K562 (cell line): ENCODE measurements at regions not wholly inside any gene's neighbourhood (a gene's known extent, or its start where the extent isn't known, plus 50 kb on each side); places are given as distances from the start of the nearest gene placed in this dataset.

Experiments
- MAZ ChIP-seq, 2 experiments: fragments of 450-650 bp in 1 of 2; sonication (generic) in 1 of 2; formaldehyde crosslinking; IDR thresholded peaks in 1 of 2; conservative IDR thresholded peaks in 1 of 2; 2 replicates each; pipeline versions ENCODE4 v1.4.0 to v1.5.0; 2020; ENCODE audit warnings: mild to moderate bottlenecking in 1 of 2, missing genetic modification reagents in 1 of 2
- NR2C2 ChIP-seq, 2 experiments: fragments of 200-800 bp in 1 of 2; sonication (Bioruptor generic) in 1 of 2; sonication (generic) in 1 of 2; formaldehyde crosslinking in 1 of 2; IDR thresholded peaks; 2 replicates each; pipeline versions ENCODE4 v1.6.1 to v1.8.0; 2016 to 2022; ENCODE audit warnings: mild to moderate bottlenecking in 1 of 2, missing compliant biosample characterization in 1 of 2, missing genetic modification characterization in 1 of 2, missing genetic modification reagents in 1 of 2
- POLR2B ChIP-seq: fragments of 450-650 bp; IDR thresholded peaks from 2 replicates; pipeline ENCODE4 v1.6.1; 2018; ENCODE audit warnings: low read depth; ENCODE audit not compliant: partially characterized antibody
- RAD21 ChIP-seq, 2 experiments: fragments of 250-450 bp in 1 of 2; fragments of 450-650 bp in 1 of 2; sonication (Bioruptor Pico) in 1 of 2; formaldehyde crosslinking in 1 of 2; IDR thresholded peaks in 1 of 2; conservative IDR thresholded peaks in 1 of 2; 2 replicates each; pipeline versions ENCODE4 v1.4.0 to v1.8.0; 2020 to 2022; ENCODE audit warnings: mild to moderate bottlenecking in 2 of 2, moderate library complexity in 1 of 2
- TF ChIP-seq, protein P1 (sequence below): fragments of 200-600 bp; sonication (generic); IDR thresholded peaks from one replicate; pipeline ENCODE4 v1.6.1; 2012; ENCODE audit warnings: mild to moderate bottlenecking, low read depth, low read length, inconsistent platforms
- TF ChIP-seq, protein P2 (sequence below), 2 experiments: fragments of 200-800 bp in 1 of 2; sonication (Bioruptor generic) in 1 of 2; sonication (generic) in 1 of 2; formaldehyde crosslinking in 1 of 2; IDR thresholded peaks in 1 of 2; conservative IDR thresholded peaks in 1 of 2; 2 replicates each; pipeline versions ENCODE4 v1.5.0 to v1.6.1; 2016 to 2020; ENCODE audit warnings: missing compliant biosample characterization in 1 of 2, missing genetic modification characterization in 1 of 2, missing genetic modification reagents in 1 of 2
- TF ChIP-seq, protein P3 (sequence below): sonication (generic); IDR thresholded peaks from 2 replicates; pipeline ENCODE4 v1.6.1; 2016
- TF ChIP-seq, protein P4 (sequence below): fragments of 200-800 bp; sonication (Bioruptor generic); IDR thresholded peaks from 2 replicates; pipeline ENCODE4 v1.6.1; 2017; ENCODE audit warnings: missing genetic modification characterization, missing compliant biosample characterization

DNA sequence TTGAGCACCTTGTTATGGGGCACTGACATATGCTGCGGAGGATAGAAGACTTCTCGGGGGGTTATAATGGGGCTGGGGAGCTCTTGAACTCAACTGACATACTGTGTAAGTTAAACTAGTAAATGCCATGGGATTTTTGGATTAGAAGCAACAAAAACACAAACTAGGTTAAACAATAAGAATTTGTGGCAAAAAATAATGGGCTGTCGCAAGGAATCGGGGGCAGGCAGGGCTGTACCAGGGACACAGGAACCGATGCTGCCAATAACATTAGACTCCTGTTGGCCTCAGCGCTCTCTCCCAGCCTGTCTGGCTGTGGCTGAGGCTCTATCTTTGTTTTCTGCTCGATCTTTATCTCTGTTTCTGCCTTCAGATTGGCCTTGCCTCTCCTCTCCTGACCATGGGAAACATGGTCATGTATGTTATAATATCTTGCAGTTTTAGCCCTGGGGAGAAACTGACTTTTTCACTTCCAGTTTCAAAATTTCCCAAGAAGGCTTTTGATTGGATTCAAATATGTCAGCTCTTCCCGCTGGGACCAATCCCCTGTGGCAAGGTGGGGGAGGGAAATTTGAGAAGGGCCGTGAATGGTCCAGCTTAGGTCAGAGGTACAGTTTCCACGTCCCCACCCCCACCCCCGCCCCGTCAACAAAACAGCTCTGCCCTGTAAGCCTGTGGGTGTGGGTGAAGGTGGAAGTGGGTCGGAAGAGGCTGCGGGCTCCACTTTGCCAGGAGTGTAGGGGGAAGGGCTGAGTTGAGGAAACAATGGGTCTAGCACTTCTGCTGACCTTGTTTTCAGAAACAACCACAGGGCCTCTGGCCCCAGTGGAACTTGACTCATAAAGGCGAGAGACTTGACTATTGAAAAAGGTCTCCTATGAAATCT, 161.1 kb upstream of the TBL1XR1 start (continued):
- TF ChIP-seq, protein P1, sequence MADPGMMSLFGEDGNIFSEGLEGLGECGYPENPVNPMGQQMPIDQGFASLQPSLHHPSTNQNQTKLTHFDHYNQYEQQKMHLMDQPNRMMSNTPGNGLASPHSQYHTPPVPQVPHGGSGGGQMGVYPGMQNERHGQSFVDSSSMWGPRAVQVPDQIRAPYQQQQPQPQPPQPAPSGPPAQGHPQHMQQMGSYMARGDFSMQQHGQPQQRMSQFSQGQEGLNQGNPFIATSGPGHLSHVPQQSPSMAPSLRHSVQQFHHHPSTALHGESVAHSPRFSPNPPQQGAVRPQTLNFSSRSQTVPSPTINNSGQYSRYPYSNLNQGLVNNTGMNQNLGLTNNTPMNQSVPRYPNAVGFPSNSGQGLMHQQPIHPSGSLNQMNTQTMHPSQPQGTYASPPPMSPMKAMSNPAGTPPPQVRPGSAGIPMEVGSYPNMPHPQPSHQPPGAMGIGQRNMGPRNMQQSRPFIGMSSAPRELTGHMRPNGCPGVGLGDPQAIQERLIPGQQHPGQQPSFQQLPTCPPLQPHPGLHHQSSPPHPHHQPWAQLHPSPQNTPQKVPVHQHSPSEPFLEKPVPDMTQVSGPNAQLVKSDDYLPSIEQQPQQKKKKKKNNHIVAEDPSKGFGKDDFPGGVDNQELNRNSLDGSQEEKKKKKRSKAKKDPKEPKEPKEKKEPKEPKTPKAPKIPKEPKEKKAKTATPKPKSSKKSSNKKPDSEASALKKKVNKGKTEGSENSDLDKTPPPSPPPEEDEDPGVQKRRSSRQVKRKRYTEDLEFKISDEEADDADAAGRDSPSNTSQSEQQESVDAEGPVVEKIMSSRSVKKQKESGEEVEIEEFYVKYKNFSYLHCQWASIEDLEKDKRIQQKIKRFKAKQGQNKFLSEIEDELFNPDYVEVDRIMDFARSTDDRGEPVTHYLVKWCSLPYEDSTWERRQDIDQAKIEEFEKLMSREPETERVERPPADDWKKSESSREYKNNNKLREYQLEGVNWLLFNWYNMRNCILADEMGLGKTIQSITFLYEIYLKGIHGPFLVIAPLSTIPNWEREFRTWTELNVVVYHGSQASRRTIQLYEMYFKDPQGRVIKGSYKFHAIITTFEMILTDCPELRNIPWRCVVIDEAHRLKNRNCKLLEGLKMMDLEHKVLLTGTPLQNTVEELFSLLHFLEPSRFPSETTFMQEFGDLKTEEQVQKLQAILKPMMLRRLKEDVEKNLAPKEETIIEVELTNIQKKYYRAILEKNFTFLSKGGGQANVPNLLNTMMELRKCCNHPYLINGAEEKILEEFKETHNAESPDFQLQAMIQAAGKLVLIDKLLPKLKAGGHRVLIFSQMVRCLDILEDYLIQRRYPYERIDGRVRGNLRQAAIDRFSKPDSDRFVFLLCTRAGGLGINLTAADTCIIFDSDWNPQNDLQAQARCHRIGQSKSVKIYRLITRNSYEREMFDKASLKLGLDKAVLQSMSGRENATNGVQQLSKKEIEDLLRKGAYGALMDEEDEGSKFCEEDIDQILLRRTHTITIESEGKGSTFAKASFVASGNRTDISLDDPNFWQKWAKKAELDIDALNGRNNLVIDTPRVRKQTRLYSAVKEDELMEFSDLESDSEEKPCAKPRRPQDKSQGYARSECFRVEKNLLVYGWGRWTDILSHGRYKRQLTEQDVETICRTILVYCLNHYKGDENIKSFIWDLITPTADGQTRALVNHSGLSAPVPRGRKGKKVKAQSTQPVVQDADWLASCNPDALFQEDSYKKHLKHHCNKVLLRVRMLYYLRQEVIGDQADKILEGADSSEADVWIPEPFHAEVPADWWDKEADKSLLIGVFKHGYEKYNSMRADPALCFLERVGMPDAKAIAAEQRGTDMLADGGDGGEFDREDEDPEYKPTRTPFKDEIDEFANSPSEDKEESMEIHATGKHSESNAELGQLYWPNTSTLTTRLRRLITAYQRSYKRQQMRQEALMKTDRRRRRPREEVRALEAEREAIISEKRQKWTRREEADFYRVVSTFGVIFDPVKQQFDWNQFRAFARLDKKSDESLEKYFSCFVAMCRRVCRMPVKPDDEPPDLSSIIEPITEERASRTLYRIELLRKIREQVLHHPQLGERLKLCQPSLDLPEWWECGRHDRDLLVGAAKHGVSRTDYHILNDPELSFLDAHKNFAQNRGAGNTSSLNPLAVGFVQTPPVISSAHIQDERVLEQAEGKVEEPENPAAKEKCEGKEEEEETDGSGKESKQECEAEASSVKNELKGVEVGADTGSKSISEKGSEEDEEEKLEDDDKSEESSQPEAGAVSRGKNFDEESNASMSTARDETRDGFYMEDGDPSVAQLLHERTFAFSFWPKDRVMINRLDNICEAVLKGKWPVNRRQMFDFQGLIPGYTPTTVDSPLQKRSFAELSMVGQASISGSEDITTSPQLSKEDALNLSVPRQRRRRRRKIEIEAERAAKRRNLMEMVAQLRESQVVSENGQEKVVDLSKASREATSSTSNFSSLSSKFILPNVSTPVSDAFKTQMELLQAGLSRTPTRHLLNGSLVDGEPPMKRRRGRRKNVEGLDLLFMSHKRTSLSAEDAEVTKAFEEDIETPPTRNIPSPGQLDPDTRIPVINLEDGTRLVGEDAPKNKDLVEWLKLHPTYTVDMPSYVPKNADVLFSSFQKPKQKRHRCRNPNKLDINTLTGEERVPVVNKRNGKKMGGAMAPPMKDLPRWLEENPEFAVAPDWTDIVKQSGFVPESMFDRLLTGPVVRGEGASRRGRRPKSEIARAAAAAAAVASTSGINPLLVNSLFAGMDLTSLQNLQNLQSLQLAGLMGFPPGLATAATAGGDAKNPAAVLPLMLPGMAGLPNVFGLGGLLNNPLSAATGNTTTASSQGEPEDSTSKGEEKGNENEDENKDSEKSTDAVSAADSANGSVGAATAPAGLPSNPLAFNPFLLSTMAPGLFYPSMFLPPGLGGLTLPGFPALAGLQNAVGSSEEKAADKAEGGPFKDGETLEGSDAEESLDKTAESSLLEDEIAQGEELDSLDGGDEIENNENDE, result no peak
- TF ChIP-seq, protein P2, sequence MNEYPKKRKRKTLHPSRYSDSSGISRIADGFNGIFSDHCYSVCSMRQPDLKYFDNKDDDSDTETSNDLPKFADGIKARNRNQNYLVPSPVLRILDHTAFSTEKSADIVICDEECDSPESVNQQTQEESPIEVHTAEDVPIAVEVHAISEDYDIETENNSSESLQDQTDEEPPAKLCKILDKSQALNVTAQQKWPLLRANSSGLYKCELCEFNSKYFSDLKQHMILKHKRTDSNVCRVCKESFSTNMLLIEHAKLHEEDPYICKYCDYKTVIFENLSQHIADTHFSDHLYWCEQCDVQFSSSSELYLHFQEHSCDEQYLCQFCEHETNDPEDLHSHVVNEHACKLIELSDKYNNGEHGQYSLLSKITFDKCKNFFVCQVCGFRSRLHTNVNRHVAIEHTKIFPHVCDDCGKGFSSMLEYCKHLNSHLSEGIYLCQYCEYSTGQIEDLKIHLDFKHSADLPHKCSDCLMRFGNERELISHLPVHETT (CRISPR knock-in tag; conservative IDR thresholded peaks at IDR 0.05 in 1 of 2, IDR thresholded peaks at IDR 0.05 in 1 of 2), result peak in 1 of 2 experiments; percentile 58; a peak in 1 of 4 replicates
- TF ChIP-seq RAD21 (CRISPR knock-in tag; conservative IDR thresholded peaks at IDR 0.05 in 1 of 2, IDR thresholded peaks at IDR 0.05 in 1 of 2) (peak in 1 of 2 experiments; percentile 9; a peak in 2 of 4 replicates), NR2C2 (CRISPR knock-in tag; IDR thresholded peaks at IDR 0.05) (no peak), NR2C2 (tag; IDR thresholded peaks at IDR 0.05) (peak; percentile 92), MAZ (CRISPR knock-in tag; conservative IDR thresholded peaks at IDR 0.05 in 1 of 2, IDR thresholded peaks at IDR 0.05 in 1 of 2) (0 out of 4 replicates have a peak, but pooled peaks of 1 of the 2 experiments have one; percentile 21), POLR2B (peak; percentile 21)
- TF ChIP-seq, protein P3, sequence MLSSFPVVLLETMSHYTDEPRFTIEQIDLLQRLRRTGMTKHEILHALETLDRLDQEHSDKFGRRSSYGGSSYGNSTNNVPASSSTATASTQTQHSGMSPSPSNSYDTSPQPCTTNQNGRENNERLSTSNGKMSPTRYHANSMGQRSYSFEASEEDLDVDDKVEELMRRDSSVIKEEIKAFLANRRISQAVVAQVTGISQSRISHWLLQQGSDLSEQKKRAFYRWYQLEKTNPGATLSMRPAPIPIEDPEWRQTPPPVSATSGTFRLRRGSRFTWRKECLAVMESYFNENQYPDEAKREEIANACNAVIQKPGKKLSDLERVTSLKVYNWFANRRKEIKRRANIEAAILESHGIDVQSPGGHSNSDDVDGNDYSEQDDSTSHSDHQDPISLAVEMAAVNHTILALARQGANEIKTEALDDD, result no peak; the same call in 1 of the 2 replicates
- TF ChIP-seq, protein P4, sequence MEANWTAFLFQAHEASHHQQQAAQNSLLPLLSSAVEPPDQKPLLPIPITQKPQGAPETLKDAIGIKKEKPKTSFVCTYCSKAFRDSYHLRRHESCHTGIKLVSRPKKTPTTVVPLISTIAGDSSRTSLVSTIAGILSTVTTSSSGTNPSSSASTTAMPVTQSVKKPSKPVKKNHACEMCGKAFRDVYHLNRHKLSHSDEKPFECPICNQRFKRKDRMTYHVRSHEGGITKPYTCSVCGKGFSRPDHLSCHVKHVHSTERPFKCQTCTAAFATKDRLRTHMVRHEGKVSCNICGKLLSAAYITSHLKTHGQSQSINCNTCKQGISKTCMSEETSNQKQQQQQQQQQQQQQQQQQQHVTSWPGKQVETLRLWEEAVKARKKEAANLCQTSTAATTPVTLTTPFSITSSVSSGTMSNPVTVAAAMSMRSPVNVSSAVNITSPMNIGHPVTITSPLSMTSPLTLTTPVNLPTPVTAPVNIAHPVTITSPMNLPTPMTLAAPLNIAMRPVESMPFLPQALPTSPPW (CRISPR knock-in tag), result peak; percentile 84
